AG10803 (cell line): ENCODE measurements at regions not wholly inside any gene's neighbourhood (a gene's known extent, or its start where the extent isn't known, plus 50 kb on each side); places are given as distances from the start of the nearest gene placed in this dataset.
A peak's percentile ranks its signal among the peaks of the same experiment; 100 is the strongest.

Experiments
- DNase-seq: peaks from one replicate; pipeline ENCODE4 v3.0.0; 2010; ENCODE audit warnings: low read depth
- H3K4me3 ChIP-seq: 2 replicates; pipeline ENCODE4 v1.5.1; 2011; ENCODE audit warnings: mild to moderate bottlenecking, low read length, control low read depth
- TF ChIP-seq, protein P1 (sequence below): conservative IDR thresholded peaks from 2 replicates; pipeline ENCODE4 v1.5.1; 2011; ENCODE audit warnings: mild to moderate bottlenecking, low read length, control low read depth, inconsistent platforms

DNA sequence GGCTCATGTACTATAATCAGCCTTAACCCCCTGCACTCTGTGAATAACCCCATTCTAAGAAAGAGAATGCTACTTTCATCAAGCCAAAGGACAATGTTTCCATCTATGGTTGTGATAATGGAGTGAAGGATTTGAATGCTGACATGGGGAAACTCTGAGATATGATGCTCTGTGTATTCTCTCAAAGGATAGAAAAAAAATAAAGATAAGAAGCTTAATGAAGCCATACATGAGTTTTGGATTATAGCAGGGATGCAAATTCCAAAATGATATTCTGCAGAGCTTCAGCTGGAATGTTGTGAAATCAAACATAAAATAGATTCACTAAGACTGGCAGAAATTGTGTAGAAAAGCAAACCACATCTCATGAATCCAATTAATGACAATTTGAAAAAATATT, 1074.1 kb downstream of the XPNPEP1 start:
- DNase-seq, result no peak
- H3K4me3 ChIP-seq, result no peak overlapping the region
- TF ChIP-seq, protein P1, sequence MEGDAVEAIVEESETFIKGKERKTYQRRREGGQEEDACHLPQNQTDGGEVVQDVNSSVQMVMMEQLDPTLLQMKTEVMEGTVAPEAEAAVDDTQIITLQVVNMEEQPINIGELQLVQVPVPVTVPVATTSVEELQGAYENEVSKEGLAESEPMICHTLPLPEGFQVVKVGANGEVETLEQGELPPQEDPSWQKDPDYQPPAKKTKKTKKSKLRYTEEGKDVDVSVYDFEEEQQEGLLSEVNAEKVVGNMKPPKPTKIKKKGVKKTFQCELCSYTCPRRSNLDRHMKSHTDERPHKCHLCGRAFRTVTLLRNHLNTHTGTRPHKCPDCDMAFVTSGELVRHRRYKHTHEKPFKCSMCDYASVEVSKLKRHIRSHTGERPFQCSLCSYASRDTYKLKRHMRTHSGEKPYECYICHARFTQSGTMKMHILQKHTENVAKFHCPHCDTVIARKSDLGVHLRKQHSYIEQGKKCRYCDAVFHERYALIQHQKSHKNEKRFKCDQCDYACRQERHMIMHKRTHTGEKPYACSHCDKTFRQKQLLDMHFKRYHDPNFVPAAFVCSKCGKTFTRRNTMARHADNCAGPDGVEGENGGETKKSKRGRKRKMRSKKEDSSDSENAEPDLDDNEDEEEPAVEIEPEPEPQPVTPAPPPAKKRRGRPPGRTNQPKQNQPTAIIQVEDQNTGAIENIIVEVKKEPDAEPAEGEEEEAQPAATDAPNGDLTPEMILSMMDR, result no peak

DNA sequence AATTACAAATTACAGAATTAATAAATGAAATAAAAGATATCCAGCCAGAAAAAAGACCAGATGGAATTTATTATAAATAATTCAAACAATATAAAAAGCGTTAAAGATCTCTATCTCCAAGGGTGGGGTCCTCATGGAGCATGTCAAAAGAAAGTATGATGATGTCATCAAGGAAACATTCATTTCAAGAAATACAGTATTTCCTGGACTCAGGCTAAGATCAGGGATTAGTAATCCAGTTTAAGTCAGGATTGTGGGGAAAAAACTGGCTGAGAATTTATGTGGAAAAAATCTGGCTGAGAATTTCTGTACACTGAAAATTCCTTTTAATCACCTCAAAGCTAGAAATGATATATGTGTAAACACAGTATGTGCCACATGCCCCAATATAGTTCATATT, 1075.3 kb downstream of the XPNPEP1 start:
- H3K4me3 ChIP-seq, result no peak overlapping the region
- DNase-seq, result peak; percentile 12
- TF ChIP-seq, protein P1, result no peak

DNA sequence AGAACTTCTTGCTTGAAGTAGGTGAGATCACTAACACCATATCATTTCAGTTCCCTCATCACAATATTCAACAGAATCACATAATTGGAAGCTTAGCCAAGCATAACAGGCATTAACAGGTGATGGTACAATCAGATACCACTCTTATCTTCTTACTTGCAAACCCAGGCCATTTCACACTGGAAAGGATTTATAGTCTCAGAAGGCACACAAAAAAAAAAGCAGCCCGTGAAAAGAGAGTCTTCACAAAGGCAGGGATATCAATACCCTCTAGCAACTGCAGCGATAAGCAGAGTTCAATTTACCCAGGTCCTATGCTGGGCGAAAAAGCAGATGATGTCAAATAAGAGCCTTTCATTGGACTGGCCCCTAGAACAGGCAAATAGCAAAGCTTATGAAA, 1082.4 kb downstream of the XPNPEP1 start:
- TF ChIP-seq, protein P1, result no peak
- H3K4me3 ChIP-seq, result no peak overlapping the region
- no peak for DNase-seq

DNA sequence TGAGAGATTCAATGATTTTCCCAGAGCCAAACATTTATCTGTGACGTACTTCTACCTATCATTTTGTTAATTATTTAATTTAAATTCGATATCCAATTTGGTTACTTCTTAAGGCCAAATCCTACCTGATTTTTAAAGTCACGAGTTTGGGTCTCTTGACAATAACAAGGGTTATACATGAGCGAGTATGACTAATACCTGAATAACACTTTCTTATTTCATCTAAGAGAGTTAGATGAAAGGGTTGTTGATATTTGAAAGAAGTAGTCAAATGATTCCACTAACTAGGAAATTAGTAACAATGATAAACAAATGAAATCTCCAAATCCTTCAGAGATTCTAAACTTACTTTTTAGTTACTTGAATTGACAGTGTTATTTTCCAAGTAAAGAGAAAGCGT, 1086.9 kb downstream of the XPNPEP1 start:
- TF ChIP-seq, protein P1, result no peak
- no peak overlapping the region for H3K4me3 ChIP-seq
- DNase-seq, result no peak

DNA sequence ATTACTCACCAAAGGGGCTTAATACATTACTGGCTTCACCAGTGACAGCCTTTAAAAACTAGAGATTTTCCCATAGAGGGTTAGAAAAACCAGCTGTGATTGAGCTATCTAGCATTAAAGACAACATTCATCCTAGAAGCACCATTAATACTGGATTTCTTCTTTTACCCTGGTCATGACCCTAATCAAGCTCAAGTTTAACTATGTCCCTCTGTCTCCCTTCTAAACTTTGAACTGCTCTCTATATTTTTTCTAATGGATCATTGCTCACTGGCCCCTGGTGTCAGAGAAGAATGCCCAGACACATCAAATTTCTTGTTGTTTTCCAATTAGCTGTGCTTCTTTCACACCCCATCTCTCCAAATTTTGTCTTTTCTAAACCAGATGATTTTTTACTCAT, 1101.3 kb downstream of the XPNPEP1 start:
- TF ChIP-seq, protein P1, result no peak
- no peak overlapping the region for H3K4me3 ChIP-seq
- no peak for DNase-seq

DNA sequence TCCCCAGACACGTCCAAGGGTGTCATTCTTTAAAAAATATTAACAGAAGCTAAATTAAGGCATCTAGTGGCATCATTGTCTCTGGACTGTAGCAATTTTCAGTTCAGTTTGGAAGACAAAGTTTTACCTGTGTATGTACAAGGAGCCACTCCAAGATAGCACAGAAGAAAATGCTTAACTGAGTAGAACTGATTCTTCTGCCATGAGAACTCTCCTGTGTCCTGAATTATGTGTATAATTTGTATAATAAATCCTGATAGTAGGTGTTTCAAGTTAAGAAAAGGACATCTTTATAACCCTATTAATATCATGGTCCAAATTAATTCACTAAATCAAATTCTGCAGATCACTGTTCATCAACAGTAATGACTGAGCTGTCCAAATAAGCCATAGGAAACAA, 1104.0 kb downstream of the XPNPEP1 start:
- H3K4me3 ChIP-seq, result no peak overlapping the region
- TF ChIP-seq, protein P1, result no peak

DNA sequence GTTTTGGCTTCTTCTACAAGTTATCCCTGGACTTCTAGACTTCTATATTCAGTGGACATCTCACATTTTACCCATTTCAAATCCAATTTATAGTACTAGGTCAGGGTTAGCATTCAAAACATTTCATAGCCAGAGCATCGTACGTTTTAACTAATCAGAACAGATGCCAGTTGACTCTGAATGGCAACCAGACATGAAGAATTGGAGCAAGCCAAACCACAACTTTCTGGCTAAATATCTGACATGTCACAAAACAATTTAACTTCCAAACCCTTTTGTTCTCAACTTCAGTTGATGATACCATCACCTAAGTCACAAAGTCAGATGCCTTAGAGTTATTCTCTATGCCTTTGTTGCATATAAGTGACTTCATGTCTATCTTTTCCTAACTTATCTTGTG, 1105.7 kb downstream of the XPNPEP1 start:
- DNase-seq, result peak; percentile 11
- TF ChIP-seq, protein P1, result no peak
- H3K4me3 ChIP-seq, result no peak overlapping the region

More for the DNA sequence above, 1104.0 kb downstream of the XPNPEP1 start:
- DNase-seq, result no peak
